SKM-1 treated with dmso at 0.1 percent for 144 hours (cell line): ENCODE measurements at regions not wholly inside any gene's neighbourhood (a gene's known extent, or its start where the extent isn't known, plus 50 kb on each side); places are given as distances from the start of the nearest gene placed in this dataset.
"Not testable (repeated sequence)": the region's sequence is repeated elsewhere in the genome, so short reads cannot be mapped to it uniquely, and the experiment has no call there.

Experiments
- DNase-seq: peaks from one replicate; lab custom pipeline; 2025; ENCODE audit not compliant: unreplicated experiment; lab: John Stamatoyannopoulos, UW

DNA sequence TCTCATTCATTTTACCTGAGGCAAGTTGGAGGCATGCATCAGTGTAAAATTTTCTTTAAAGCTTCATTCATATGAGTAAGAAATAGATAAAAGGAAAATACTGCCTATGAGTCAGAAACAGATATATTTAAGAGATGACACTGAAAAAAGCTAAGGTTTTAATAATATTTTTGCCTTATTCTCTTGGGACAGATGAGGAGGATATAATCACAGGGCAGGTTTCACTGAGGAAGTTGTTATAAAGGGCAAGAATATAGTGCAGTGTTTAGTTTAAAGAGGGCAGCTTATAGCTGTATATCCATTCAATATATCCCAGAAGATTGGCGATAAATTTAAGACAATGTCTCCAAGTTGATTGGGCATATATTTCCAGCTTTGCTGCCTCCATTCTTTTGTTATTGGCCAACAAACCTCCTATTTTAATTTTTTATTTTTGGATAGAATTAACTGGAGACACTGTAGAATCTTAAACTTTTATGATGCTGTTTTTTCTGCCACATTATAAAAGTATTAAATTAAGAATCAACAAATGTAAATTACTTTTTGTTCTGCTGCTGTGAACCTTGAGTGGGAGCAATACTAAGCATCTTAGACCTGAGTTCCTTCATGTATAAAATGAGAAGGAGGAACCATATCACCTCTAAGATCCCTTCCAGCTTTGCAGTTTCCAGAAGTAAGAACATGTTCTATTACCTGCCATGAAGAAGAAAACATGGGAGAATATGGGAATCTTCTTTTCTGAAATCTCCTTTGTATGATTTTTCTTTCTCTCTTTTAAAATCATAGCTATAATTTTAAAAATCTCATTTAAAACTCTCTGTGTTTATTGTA, 171.6 kb downstream of the S1PR1 start:
- DNase-seq, result no peak

DNA sequence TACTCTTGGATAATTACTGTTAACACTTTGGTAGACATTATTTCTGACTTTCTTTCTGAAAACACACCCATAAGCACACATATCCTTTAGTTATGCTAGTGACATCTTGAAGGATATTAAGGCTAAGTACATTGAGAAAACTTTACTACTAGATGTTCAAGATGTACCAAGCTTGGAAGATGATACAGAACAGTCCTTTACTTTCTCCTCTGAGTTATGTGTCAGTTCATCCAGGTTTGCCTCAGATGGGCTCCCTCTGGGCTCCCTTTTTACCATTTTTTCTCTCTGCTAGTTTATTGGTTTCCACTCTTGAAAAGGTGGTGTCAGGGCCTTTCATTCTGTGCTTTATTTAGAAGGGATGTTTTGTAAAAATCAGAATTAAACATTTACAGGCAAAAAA, 172.3 kb downstream of the S1PR1 start:
- DNase-seq, result no peak

DNA sequence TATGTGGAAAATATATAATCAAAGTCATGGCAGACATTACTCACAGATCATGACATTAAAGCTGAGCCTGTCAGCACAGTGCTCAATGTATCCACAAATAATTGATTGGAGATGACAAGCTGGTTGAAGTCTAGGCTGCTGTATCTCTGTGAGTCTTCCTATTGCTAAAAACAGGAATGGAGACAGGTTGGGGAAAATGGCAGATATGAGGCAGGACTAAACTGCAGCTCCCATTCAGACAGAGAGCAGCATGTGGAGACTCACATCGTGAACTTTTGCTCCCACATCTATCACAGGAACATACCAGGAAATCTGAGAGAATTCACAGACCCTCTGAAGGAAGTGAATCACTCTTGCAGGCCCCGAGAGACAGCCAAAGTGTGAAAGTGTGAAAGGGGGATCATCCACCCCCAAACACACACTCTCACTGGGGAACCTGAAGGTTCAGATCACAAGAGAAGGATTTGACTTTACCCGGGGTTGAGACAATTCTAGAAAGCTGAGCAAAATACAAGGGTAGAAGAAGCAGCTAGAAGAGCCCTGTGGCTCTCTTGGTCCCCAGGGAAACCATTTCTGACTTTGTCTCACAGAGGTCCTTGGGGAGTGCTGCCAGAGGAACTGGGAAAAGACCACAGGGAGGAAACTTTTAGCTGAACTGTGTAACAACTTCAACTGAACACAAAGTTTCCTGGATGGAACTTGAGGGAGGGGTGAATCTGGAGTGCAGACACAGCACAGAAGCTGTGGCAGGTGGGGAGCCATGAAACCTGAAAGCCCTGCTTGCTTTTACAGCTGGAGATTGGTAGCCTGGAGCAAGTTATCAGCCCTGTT, 173.4 kb downstream of the S1PR1 start:
- no peak for DNase-seq

DNA sequence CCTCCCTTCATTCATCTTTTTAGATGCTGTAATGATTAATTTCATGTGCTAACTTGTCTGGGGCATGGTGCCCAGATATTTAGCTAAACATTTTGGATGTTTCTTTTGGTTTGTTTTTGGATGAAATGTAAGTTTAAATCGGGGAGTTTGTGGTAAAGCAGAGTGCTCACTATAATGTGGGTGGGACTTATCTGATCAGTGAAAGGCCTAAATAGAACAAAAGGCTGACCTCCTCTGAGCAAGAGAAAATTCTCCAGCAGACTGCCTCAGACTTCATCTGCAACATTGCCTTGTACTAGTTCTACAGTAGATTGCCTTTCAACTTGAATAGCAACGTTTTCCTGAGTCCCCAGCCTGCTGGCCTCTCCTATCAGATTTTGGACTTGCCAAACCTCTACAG, 183.6 kb downstream of the S1PR1 start:
- no peak for DNase-seq

DNA sequence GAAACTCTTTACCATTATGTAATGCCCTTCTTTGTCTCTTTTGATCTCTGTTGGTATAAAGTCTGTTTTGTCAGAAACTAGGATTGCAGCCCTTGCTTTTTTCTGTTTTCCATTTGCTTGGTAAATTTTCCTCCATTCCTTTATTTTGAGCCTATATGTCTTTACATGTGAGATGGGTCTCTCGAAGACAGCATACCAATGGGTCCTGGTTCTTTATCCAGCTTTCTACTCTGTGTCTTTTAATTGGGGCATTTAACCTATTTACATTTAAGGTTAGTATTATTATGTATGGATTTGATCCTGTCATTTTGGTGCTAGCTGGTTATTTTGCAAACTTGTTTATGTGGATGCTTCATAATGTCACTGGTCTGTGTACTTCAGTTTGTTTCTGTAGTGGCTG, 191.3 kb downstream of the S1PR1 start:
- not testable (repeated sequence) for DNase-seq

DNA sequence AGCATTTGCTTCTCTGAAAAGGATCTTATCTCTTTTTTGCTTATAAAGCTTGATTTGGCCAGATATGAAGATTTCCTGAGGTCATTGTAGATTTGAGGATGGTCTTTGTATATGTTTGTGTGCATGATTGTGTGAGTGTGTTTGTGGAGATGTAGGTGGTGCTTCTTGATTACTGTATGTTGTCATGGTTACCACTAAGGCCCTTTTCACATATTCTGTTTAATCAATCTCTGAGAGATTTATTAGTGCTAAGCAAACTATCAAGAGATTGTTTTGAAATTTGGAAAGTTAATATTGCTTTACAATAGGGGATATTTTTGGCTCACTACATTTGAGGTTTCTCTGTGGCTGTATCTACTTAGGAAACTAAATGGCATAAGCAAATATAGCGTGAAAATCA, 191.7 kb downstream of the S1PR1 start:
- no peak for DNase-seq

DNA sequence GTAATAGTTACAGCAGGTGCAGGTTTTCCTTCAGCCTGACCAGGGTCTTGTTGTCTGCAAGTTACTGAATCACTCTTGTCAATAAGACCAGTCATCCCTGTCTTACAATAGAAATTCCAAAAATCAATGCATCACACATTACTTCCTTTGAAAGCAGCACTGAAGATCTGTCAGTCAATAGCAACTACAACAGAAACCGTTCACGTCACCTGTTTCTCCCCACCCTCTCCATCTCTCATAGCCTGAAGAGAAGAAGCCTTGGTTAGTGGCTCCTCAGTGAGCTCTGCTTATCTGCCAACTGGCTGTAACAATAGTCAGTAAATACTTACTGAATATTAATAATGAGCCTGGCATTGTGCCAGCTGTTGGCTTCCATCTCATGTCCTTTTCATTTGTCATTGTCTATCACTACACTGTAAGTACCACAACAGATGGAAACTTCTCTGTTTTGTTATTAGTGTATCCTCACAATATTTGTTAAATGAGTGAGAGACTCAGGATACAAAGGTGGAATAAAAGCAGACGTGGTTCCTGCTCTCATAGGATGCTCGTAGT, 195.2 kb downstream of the S1PR1 start:
- DNase-seq, result no peak

DNA sequence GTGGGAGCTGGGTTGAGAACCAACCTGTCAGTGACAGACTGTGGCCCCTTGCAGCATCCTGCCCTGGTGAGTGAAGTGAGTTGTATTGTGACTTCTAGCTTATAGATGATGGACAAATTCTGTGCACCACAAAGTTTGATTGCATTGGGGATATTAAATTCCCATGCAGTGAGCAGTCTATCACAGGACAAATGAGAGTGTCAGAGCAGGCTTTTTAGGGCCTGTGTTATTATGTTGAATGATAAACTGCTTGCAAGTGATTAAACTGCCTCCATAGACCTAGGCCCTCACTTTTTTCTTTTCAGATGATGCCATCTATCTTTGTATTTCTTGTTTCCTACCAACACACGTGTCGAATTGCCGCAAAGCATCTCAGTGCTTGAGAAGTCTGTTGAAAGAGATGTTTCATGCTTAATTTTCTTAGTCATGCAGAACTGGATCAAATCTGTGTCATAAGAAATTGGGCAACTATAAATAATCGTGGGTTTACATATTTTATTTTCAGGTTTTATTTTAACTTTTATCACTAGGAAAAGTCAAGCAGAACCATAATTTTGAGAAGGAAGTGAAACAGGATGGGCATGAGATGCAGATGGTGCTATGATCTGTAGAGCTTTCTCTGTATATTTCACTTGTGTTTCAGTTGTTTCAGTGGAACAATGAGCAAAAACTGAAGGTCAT, 199.2 kb downstream of the S1PR1 start:
- no peak for DNase-seq

DNA sequence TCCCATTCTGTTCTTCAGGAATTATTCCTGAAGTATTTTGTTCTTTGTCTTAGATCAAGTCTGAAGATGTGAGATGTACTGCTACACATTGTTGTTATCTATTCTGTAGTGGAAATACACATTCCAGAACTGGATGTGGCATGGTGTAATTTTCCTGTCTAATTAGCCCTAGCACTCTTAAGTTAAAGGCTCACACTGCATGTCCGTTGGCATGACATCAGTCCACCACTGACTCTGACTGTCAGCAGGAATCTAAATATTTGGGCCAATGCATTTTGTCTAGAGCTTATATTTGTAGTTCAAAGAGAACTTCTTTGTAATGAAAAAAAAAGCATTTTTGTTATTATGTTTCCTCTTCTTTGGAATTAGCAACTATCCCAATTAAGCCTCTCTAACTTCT, 201.0 kb downstream of the S1PR1 start:
- no peak for DNase-seq

DNA sequence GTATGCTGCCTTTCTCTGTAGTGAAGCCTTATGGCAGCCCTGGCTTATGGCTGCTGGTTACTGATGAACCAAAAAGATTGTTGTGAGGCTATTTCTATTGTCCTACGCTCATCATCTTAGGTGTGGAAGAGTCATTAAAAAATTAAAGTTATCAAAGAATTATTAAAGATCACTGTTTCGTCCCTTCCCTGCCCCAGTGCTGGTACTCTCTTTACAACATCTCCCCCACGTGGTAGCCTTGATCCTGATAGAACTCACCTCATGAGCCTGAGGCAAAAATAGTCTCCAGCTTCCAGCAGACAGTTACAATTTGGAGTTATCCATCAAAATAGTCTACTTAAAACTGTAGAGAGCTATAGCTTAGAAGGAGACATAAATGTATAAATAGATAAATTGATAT, 201.5 kb downstream of the S1PR1 start:
- DNase-seq, result no peak

DNA sequence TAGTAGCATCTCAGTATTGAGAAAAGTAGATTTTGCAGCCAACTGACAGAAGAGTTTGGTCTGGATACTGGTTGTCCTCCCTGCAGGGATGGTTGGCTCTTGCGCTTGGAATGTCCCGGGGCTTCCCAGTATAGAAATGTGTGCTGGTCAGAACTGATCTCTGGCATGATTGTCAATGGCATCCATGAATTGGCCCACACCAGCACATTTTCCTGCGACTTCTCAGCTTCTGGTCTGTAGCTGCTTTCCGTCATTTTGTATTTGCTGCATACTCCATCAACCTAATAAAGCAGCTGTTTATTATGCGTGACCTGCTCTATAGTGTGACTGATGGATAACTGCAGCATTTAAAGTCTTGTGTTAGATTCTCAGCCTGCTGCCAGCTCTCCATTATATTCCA, 203.7 kb downstream of the S1PR1 start:
- no peak for DNase-seq

DNA sequence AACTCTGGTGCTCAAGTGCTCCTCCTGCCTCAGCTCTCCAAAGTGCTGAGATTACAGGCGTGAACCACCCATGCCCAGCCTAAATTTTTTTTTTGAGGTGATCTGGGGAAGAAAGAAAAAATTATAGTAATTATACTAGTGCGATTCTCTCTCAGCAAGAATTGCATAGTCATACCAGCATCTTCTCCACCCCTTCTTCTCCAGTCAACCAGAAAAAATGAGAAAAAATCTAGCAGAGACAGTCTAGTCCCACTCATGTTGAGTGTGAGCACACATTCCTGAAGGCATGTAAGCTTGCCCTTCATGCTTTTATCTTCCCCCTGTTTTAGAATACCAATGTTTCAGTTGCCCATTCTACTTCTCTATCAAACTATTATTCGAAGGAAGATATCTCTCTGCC, 207.6 kb downstream of the S1PR1 start:
- DNase-seq, result no peak

DNA sequence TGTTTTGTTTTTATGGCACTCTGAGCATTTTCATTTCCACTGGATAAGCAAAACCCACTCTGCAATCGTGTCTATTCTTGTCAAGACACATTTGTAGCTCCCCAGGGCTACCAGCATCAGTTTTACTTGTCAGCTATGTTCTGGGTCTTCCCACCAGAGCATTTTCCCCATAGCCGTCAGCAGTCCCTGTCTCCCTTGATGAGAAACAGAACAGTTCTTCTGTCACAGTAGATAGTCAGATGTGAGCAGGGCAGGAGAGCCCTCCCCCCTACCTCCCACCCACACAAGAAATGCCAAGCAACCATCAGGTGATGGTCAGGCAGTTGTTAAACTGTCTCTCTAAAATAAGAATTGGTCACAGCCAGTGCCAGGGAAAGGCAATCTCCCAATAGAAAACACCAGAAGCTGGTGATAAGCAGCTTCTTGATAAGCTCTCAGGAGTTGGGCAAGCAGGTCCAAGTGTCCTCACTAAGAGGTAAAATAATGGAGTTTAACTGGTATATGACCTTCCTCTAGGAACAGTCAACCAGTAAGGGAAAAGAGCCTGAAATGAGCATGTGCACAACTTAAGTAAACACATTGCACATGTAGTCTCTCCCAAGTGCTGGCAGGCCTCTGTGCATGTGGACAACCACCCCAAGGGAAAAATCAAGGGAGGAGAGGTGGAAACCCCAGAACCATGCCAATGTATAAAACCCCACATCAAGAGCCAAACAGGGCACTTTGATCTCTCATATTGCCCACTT, 208.2 kb downstream of the S1PR1 start:
- no peak for DNase-seq

DNA sequence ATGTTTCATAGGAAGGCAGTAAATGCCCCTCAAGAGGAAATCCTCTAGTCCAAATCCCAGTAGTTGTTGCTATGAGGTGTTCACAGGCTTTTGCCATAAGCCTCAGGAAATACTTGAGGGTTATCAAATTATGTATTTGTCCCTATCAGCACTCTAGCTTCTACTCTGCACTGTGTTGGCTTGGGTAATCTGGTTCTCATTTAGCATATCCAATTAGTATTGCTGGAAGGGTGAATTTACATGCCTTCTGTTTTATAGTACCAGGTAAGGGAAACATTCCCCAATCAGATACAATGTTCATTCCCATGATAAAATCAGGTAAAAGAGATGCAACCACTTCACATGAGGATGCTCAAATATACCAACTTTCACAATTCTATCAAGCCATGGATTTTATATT, 211.2 kb downstream of the S1PR1 start:
- no peak for DNase-seq

DNA sequence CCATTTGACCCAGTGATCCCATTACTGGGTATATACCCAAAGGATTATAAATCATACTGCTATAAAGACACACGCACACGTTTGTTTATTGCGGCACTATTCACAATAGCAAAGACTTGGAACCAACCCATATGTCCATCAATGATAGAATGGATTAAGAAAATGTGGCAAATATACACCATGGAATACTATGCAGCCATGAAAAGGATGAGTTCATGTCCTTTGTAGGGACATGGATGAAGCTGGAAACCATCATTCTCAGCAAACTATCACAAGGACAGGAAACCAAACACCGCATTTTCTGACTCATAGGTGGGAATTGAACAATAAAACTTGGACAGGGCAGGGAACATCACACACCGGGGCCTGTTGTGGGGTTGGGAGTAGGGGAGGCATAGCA, 213.9 kb downstream of the S1PR1 start:
- not testable (repeated sequence) for DNase-seq

DNA sequence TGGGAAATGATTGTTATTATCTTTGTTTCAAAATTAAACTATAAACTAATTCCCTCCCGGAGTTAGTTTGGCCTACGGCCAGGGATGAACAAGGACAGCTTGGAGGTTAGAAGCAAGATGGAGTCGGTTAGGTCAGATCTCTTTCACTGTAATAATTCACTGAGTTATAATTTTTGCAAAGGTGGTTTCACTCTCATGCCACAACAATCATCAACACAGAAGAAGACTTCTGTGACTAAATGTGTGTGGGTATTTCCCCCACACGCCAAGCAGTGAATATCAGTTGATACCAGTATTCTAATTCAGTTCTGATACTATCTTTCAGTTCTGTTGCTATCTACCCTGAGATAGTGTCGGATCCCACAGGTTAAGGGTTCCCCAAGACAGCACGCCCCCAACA, 215.1 kb downstream of the S1PR1 start:
- DNase-seq, result no peak

DNA sequence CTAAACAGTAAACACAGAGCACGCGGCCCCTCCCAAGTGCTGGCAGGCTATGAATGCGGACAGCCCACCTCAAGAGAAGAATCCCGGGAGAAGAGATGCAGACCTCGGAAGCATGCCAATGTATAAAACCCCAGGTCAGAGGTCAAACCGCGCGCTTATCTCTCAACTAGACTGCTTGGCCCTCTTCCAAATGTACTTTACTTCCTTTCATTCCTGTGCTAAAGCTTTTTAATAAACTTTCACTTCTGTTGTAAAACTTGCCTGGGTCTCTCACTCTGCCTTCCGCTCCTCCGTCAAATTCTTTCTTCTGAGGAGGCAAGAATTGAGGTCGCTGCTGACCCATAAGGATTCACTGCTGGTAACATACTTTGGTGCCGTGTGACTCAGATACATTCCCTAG, 216.0 kb downstream of the S1PR1 start:
- DNase-seq, result no peak

DNA sequence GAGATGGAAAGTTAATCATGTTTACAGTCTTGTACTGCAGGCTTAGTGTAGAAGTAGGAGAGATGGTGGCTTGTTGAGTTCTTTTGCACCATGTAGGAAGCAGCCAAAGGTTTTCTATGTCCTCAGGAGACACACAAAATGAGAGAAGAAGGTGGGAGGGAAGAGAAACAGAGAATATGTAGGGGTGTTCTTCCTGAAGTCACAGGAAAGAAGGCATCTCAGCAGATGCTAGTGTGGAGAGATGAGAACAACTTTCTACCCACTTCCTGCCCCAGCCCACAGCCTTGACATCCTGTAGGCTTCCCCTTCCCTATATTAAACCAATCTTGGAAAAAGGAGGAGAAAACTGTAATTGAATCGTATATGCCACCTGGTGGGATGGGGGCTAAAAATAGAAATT, 217.0 kb downstream of the S1PR1 start:
- no peak for DNase-seq

DNA sequence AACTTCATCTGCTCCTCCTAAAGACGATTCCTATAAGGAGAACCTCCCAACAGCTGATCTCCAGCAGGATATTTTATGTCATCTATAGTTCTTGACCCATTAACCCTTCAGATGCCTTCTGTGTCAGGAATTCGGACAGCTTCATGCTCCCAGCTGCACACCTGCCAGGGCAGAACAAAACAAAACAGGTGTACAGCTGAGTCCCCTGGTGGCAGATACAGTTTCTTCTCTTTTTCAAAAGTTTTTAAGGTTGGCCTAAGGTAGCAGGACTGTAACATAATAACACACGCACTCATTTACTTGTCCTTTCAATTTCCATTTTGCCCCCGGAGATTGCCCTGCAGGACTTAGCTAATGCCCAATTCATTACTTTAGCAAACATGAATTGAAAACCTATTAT, 218.3 kb downstream of the S1PR1 start:
- DNase-seq, result no peak

DNA sequence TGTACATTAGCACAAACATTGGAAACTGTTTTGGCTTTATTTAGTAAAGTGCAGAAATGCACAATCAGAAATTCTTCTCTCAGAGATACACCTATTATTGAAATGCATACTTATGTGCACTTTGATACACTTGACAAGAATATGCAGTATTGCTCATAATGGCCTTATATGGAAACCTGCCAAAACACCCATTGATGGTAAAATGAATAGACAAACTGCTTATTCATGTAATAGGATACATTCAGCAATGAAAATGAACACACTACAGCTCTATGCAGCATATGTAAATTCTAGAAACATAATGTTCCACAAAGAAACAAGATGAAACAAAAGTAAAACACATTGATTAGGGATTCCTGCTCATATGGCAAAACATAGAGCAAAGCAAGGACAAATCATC, 223.9 kb downstream of the S1PR1 start:
- no peak for DNase-seq

DNA sequence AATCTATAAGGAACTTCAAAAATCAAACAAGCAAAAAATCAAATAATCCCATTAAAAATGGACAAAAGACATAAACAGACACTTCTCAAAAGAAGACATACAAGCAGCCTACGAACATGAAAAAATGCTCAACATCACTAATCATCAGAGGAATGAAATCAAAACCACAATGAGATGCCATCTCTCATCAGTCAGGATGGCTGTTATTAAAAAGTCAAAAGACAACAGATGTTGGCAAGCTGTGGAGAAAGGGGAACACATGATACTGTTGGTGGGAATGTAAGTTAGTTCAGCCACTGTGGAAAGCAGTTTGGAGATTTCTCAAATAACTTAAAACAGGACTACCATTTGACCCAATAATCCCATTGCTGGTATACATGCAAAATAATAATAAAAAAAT, 226.4 kb downstream of the S1PR1 start:
- no peak for DNase-seq
